Keratinocyte (primary cell): ENCODE measurements at regions not wholly inside any gene's neighbourhood (a gene's known extent, or its start where the extent isn't known, plus 50 kb on each side); places are given as distances from the start of the nearest gene placed in this dataset.

Source experiments
- CTCF ChIP-seq, 3 experiments: IDR thresholded peaks in 1 of 3; conservative IDR thresholded peaks in 1 of 3; optimal IDR thresholded peaks in 1 of 3; 2 replicates in 2 of 3; 3 replicates in 1 of 3; pipeline versions ENCODE3 to v1.5.1; 2011; ENCODE audit warnings: low read length in 3 of 3, mild to moderate bottlenecking in 3 of 3, moderate library complexity in 2 of 3, control low read depth in 1 of 3, inconsistent platforms in 1 of 3; ENCODE audit not compliant: insufficient read depth in 2 of 3; ENCODE audit errors: extremely low read depth in 1 of 3
- EZH2 ChIP-seq: IDR thresholded peaks from one replicate; pipeline ENCODE4 v1.6.1; 2012; ENCODE audit warnings: inconsistent platforms, mild to moderate bottlenecking, low read length, moderate library complexity

- no peak for TF ChIP-seq CTCF (optimal IDR thresholded peaks at IDR 0.05 in 1 of 3, IDR thresholded peaks at IDR 0.05 in 1 of 3, conservative IDR thresholded peaks at IDR 0.05 in 1 of 3; ENCODE audit: extremely low read depth in 1 of 3, insufficient read depth in 2 of 3, low read length in 3 of 3)
- no peak for TF ChIP-seq EZH2
Observed at GRCh38 chr18:62448426-62448825, 74.4 kb upstream of the ZCCHC2 start.
